ENCODE measurements at regions not wholly inside any gene's neighbourhood (a gene's known extent, or its start where the extent isn't known, plus 50 kb on each side); places are given as distances from the start of the nearest gene placed in this dataset.

- Histone ChIP-seq H3K27ac (no peak overlapping the region), H3K4me1 (ENCODE audit: low read depth) (peaks cover 19% of the 10 kb centered on the region), H3K36me3 (no peaks in the 10 kb centered on the region), H3K9me3 (ENCODE audit: low read depth) (no peaks in the 10 kb centered on the region), H3K27me3 (no peaks in the 10 kb centered on the region), H3K4me3 (no peak overlapping the region)
- no peak for TF ChIP-seq CTCF (IDR thresholded peaks at IDR 0.05; ENCODE audit: low read depth, low read length)
- DNase-seq (ENCODE audit: low read depth in 1 of 2, low spot score in 1 of 2): peak in 1 of 2 donors; percentile 91
These were observed 109.3 kb upstream of the MME start for GRCh38 chr3:154970797-154971196.

- H3K27me3 ChIP-seq: no peaks in the 10 kb centered on the region
- H3K27ac ChIP-seq: peak overlapping the region; percentile 11
- no peaks in the 10 kb centered on the region for H3K9me3 ChIP-seq (ENCODE audit: low read depth)
- no peak for TF ChIP-seq CTCF (IDR thresholded peaks at IDR 0.05; ENCODE audit: low read depth, low read length)
- DNase-seq (ENCODE audit: low read depth in 1 of 2, low spot score in 1 of 2): peak in 1 of 2 donors; percentile 22
- no peak overlapping the region for H3K4me3 ChIP-seq
- H3K36me3 ChIP-seq: no peaks in the 10 kb centered on the region
- peaks cover 19% of the 10 kb centered on the region for H3K4me1 ChIP-seq (ENCODE audit: low read depth)
These were observed 110.8 kb upstream of the MME start for GRCh38 chr3:154969366-154969765.

GRCh38 chr3:154967090-154967489 lies 113.0 kb upstream of the MME start:
- Histone ChIP-seq H3K27ac (no peak overlapping the region), H3K9me3 (ENCODE audit: low read depth) (no peaks in the 10 kb centered on the region), H3K4me3 (no peak overlapping the region), H3K36me3 (no peaks in the 10 kb centered on the region), H3K4me1 (ENCODE audit: low read depth) (peaks cover 19% of the 10 kb centered on the region), H3K27me3 (no peaks in the 10 kb centered on the region)
- no peak for TF ChIP-seq CTCF (IDR thresholded peaks at IDR 0.05; ENCODE audit: low read depth, low read length)
- no peak for DNase-seq (ENCODE audit: low read depth in 1 of 2, low spot score in 1 of 2)

GRCh38 chr3:154956815-154957214 lies 123.3 kb upstream of the MME start:
- peaks cover 7% of the 10 kb centered on the region for H3K4me1 ChIP-seq (ENCODE audit: low read depth)
- no peaks in the 10 kb centered on the region for H3K27me3 ChIP-seq
- no peaks in the 10 kb centered on the region for H3K36me3 ChIP-seq
- H3K4me3 ChIP-seq: no peak overlapping the region
- no peak overlapping the region for H3K27ac ChIP-seq
- H3K9me3 ChIP-seq (ENCODE audit: low read depth): no peaks in the 10 kb centered on the region
- TF ChIP-seq CTCF (IDR thresholded peaks at IDR 0.05; ENCODE audit: low read depth, low read length): no peak
- no peak for DNase-seq (ENCODE audit: low read depth in 1 of 2, low spot score in 1 of 2)

GRCh38 chr3:154955907-154956533 lies 124.1 kb upstream of the MME start:
- H3K36me3 ChIP-seq: no peaks in the 10 kb centered on the region
- no peaks in the 10 kb centered on the region for H3K27me3 ChIP-seq
- no peak overlapping the region for H3K4me3 ChIP-seq
- no peak for DNase-seq (ENCODE audit: low read depth in 1 of 2, low spot score in 1 of 2)
- no peak for TF ChIP-seq CTCF (IDR thresholded peaks at IDR 0.05; ENCODE audit: low read depth, low read length)
- peaks cover 7% of the 10 kb centered on the region for H3K4me1 ChIP-seq (ENCODE audit: low read depth)
- no peak overlapping the region for H3K27ac ChIP-seq
- no peaks in the 10 kb centered on the region for H3K9me3 ChIP-seq (ENCODE audit: low read depth)

Measured in cardiac muscle cell (in vitro differentiated cells and primary cell).